Vagina (tissue), 2 donors: ENCODE measurements at regions not wholly inside any gene's neighbourhood (a gene's known extent, or its start where the extent isn't known, plus 50 kb on each side); places are given as distances from the start of the nearest gene placed in this dataset.

ENCODE experiments used
- DNase-seq, 2 donors: peaks; one replicate each; pipeline ENCODE4 v3.0.0-alpha.2; 2017; ENCODE audit errors: extremely low spot score in 2 of 2
- H3K27ac ChIP-seq: fragments of 200-600 bp; sonication (generic); one replicate; pipeline ENCODE4 v1.5.1; 2019
- H3K27me3 ChIP-seq: fragments of 200-600 bp; sonication (generic); one replicate; pipeline ENCODE4 v1.5.1; 2019
- H3K36me3 ChIP-seq, 2 donors: fragments of 200-600 bp; sonication (generic); one replicate each; pipeline ENCODE4 v1.5.1; 2017 to 2019
- H3K4me1 ChIP-seq: fragments of 200-600 bp; sonication (generic); one replicate; pipeline ENCODE4 v1.5.1; 2019
- H3K4me3 ChIP-seq, 2 donors: fragments of 200-600 bp; sonication (generic); 1 replicate in 1 of 2; 2 replicates in 1 of 2; pipeline ENCODE4 v1.5.1; 2016 to 2019
- H3K9me3 ChIP-seq: fragments of 200-600 bp; sonication (generic); one replicate; pipeline ENCODE4 v1.5.1; 2019
- CTCF ChIP-seq, 3 experiments: fragments of 450-650 bp in 2 of 3; fragments of 200-600 bp in 1 of 3; sonication (generic) in 1 of 3; IDR thresholded peaks; one replicate each; pipeline ENCODE4 v1.5.1; 2017 to 2019; ENCODE audit warnings: antibody characterized with exemption in 3 of 3, mild to moderate bottlenecking in 2 of 3, moderate library complexity in 2 of 3
- POLR2A ChIP-seq, 2 donors: fragments of 450-650 bp; IDR thresholded peaks; one replicate each; pipeline ENCODE4 v1.6.1; 2017; ENCODE audit warnings: antibody characterized with exemption in 2 of 2, mild to moderate bottlenecking in 2 of 2, moderate library complexity in 2 of 2
- POLR2AphosphoS5 ChIP-seq, 2 donors: sonication (generic); formaldehyde crosslinking; IDR thresholded peaks; one replicate each; pipeline ENCODE4 v1.9.0; 2017; ENCODE audit warnings: antibody characterized with exemption in 2 of 2, mild to moderate bottlenecking in 2 of 2, low read depth in 1 of 2; ENCODE audit not compliant: insufficient read depth in 1 of 2
- intact Hi-C: fragments of 100-400 bp; cut with DNase I; formaldehyde crosslinking; loops from one replicate; pipeline ENCODE4 v1.15.1; 2023

- intact Hi-C loops = no loop called here
- no peaks in the 10 kb centered on the region for H3K36me3 ChIP-seq
- no peaks in the 10 kb centered on the region for H3K27me3 ChIP-seq
- no peaks in the 10 kb centered on the region for H3K9me3 ChIP-seq
- H3K27ac ChIP-seq = no peak overlapping the region
- no peak overlapping the region for H3K4me3 ChIP-seq
- H3K4me1 ChIP-seq = no peaks in the 10 kb centered on the region
- TF ChIP-seq POLR2AphosphoS5 (IDR thresholded peaks at IDR 0.05; ENCODE audit: insufficient read depth in 1 of 2, low read depth in 1 of 2) (no peak), CTCF (IDR thresholded peaks at IDR 0.05) (no peak), POLR2A (IDR thresholded peaks at IDR 0.05) (no peak)
- DNase-seq = no peak
These were observed 101.0 kb downstream of the HRH4 start for GRCh38 chr18:24561369-24561965.

DNA sequence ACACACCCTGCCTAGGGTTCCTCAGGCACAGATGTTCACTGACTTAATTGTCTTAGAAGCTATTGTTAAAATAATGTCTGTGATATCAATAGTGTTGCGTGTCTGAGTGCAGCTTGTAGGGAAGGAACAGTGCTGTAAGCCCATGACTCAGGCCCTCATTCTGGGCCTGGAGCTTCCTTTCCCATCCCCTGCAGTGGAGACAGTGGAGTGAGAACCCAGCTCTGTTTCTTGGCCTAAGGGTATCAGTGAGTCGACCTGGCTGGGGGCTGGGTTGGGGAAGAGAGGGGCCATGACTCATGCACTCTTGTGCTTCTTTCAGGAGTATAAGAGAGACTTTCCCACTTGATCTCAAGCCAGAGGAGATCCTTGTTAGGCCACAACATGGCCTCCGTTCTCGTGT lies 106.8 kb downstream of the HRH4 start:
- no peak overlapping the region for H3K4me3 ChIP-seq
- no peaks in the 10 kb centered on the region for H3K4me1 ChIP-seq
- no peak for TF ChIP-seq CTCF (IDR thresholded peaks at IDR 0.05)
- no peak for TF ChIP-seq POLR2A (IDR thresholded peaks at IDR 0.05)
- no peak for TF ChIP-seq POLR2AphosphoS5 (IDR thresholded peaks at IDR 0.05; ENCODE audit: insufficient read depth in 1 of 2, low read depth in 1 of 2)
- H3K36me3 ChIP-seq = no peaks in the 10 kb centered on the region
- no peaks in the 10 kb centered on the region for H3K27me3 ChIP-seq
- no peak for DNase-seq
- no peak overlapping the region for H3K27ac ChIP-seq
- intact Hi-C loops = no loop called here
- H3K9me3 ChIP-seq = no peaks in the 10 kb centered on the region

DNA sequence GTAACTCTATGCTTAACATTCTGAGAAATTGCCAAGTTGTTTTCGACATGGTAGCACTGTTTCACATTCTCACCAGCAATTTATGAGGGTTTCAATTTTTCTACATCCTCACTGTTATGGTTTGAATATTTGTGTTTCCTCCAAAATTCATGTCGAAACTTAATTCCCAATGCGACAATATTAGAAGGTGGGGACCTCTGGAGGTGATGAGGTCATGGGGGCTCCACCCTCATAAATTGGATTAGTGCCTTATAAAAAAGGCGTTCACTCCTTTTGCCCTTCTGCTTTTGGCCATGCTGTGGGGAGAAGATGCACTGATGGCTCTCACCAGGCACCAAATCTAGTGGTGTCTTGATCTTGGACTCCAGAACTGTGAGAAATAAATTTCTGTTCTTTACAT lies 110.3 kb downstream of the HRH4 start:
- no peak overlapping the region for H3K4me3 ChIP-seq
- DNase-seq = no peak
- no peaks in the 10 kb centered on the region for H3K36me3 ChIP-seq
- H3K9me3 ChIP-seq = no peaks in the 10 kb centered on the region
- TF ChIP-seq POLR2A (IDR thresholded peaks at IDR 0.05) (no peak), POLR2AphosphoS5 (IDR thresholded peaks at IDR 0.05; ENCODE audit: insufficient read depth in 1 of 2, low read depth in 1 of 2) (no peak), CTCF (IDR thresholded peaks at IDR 0.05) (no peak)
- H3K4me1 ChIP-seq = no peaks in the 10 kb centered on the region
- no peak overlapping the region for H3K27ac ChIP-seq
- intact Hi-C loops = no loop called here
- H3K27me3 ChIP-seq = no peaks in the 10 kb centered on the region

GRCh38 chr18:24582771-24583170 lies 122.3 kb downstream of the HRH4 start:
- intact Hi-C loops = no loop called here
- H3K27me3 ChIP-seq = no peaks in the 10 kb centered on the region
- no peak for TF ChIP-seq CTCF (IDR thresholded peaks at IDR 0.05)
- no peak for TF ChIP-seq POLR2A (IDR thresholded peaks at IDR 0.05)
- no peak for TF ChIP-seq POLR2AphosphoS5 (IDR thresholded peaks at IDR 0.05; ENCODE audit: insufficient read depth in 1 of 2, low read depth in 1 of 2)
- H3K27ac ChIP-seq = no peak overlapping the region
- H3K9me3 ChIP-seq = no peaks in the 10 kb centered on the region
- H3K4me1 ChIP-seq = no peaks in the 10 kb centered on the region
- no peak overlapping the region for H3K4me3 ChIP-seq
- no peak for DNase-seq
- H3K36me3 ChIP-seq = no peaks in the 10 kb centered on the region

GRCh38 chr18:24584205-24584604 lies 123.8 kb downstream of the HRH4 start:
- no peaks in the 10 kb centered on the region for H3K36me3 ChIP-seq
- H3K9me3 ChIP-seq = no peaks in the 10 kb centered on the region
- no peaks in the 10 kb centered on the region for H3K27me3 ChIP-seq
- TF ChIP-seq POLR2A (IDR thresholded peaks at IDR 0.05) = no peak
- no peak for TF ChIP-seq POLR2AphosphoS5 (IDR thresholded peaks at IDR 0.05; ENCODE audit: insufficient read depth in 1 of 2, low read depth in 1 of 2)
- no peak for TF ChIP-seq CTCF (IDR thresholded peaks at IDR 0.05)
- peak in 1 of 2 donors; percentile 37 for DNase-seq
- intact Hi-C loops = no loop called here
- H3K4me1 ChIP-seq = no peaks in the 10 kb centered on the region
- no peak overlapping the region for H3K27ac ChIP-seq
- no peak overlapping the region for H3K4me3 ChIP-seq
